ENCODE measurements at regions not wholly inside any gene's neighbourhood (a gene's known extent, or its start where the extent isn't known, plus 50 kb on each side); places are given as distances from the start of the nearest gene placed in this dataset.

GRCh38 chr6:144809969-144810368, 524.8 kb downstream of the UTRN start:
- no peaks in the 10 kb centered on the region for H3K27me3 ChIP-seq (ENCODE audit: control insufficient read depth in 1 of 2, insufficient read depth in 2 of 2, low read length in 2 of 2)
- H3K4me1 ChIP-seq (ENCODE audit: control insufficient read depth in 2 of 2, insufficient read depth in 2 of 2, low read length in 1 of 2), result no peaks in the 10 kb centered on the region
- H3K27ac ChIP-seq (ENCODE audit: low read depth in 2 of 2, low read length in 1 of 2), result no peak overlapping the region
- WGBS, 2 donors, result 89 to 90% methylated on average over 5 of the region's 5 CpGs
- H3K36me3 ChIP-seq (ENCODE audit: control insufficient read depth in 2 of 2, insufficient read depth in 2 of 2, low read length in 1 of 2), result no peaks in the 10 kb centered on the region
- H3K4me3 ChIP-seq (ENCODE audit: low read depth in 1 of 2, low read length in 2 of 2), result no peak overlapping the region
- H3K9me3 ChIP-seq (ENCODE audit: control insufficient read depth in 2 of 2, insufficient read depth in 1 of 2, low read depth in 1 of 2, low read length in 1 of 2), result no peaks in the 10 kb centered on the region

GRCh38 chr6:144811140-144811539, 526.0 kb downstream of the UTRN start:
- Histone ChIP-seq H3K4me3 (ENCODE audit: low read depth in 1 of 2, low read length in 2 of 2) (no peak overlapping the region), H3K36me3 (ENCODE audit: control insufficient read depth in 2 of 2, insufficient read depth in 2 of 2, low read length in 1 of 2) (no peaks in the 10 kb centered on the region), H3K4me1 (ENCODE audit: control insufficient read depth in 2 of 2, insufficient read depth in 2 of 2, low read length in 1 of 2) (no peaks in the 10 kb centered on the region), H3K27ac (ENCODE audit: low read depth in 2 of 2, low read length in 1 of 2) (no peak overlapping the region), H3K9me3 (ENCODE audit: control insufficient read depth in 2 of 2, insufficient read depth in 1 of 2, low read depth in 1 of 2, low read length in 1 of 2) (no peaks in the 10 kb centered on the region), H3K27me3 (ENCODE audit: control insufficient read depth in 1 of 2, insufficient read depth in 2 of 2, low read length in 2 of 2) (no peaks in the 10 kb centered on the region)
- WGBS, 2 donors, result 87 to 89% methylated on average over 5 of the region's 5 CpGs

- Histone ChIP-seq H3K27ac (ENCODE audit: low read depth in 2 of 2, low read length in 1 of 2) (no peak overlapping the region), H3K4me3 (ENCODE audit: low read depth in 1 of 2, low read length in 2 of 2) (no peak overlapping the region), H3K27me3 (ENCODE audit: control insufficient read depth in 1 of 2, insufficient read depth in 2 of 2, low read length in 2 of 2) (no peaks in the 10 kb centered on the region), H3K9me3 (ENCODE audit: control insufficient read depth in 2 of 2, insufficient read depth in 1 of 2, low read depth in 1 of 2, low read length in 1 of 2) (no peaks in the 10 kb centered on the region), H3K4me1 (ENCODE audit: control insufficient read depth in 2 of 2, insufficient read depth in 2 of 2, low read length in 1 of 2) (no peaks in the 10 kb centered on the region), H3K36me3 (ENCODE audit: control insufficient read depth in 2 of 2, insufficient read depth in 2 of 2, low read length in 1 of 2) (no peaks in the 10 kb centered on the region)
- 89 to 91% methylated on average over 1 of the region's 1 CpG for WGBS, 2 donors
These were observed 531.8 kb downstream of the UTRN start for GRCh38 chr6:144816936-144817335.

- H3K27me3 ChIP-seq (ENCODE audit: control insufficient read depth in 1 of 2, insufficient read depth in 2 of 2, low read length in 2 of 2), result no peaks in the 10 kb centered on the region
- H3K4me1 ChIP-seq (ENCODE audit: control insufficient read depth in 2 of 2, insufficient read depth in 2 of 2, low read length in 1 of 2), result no peaks in the 10 kb centered on the region
- 76 to 79% methylated on average over 1 of the region's 1 CpG for WGBS, 2 donors
- H3K36me3 ChIP-seq (ENCODE audit: control insufficient read depth in 2 of 2, insufficient read depth in 2 of 2, low read length in 1 of 2), result no peaks in the 10 kb centered on the region
- H3K4me3 ChIP-seq (ENCODE audit: low read depth in 1 of 2, low read length in 2 of 2), result no peak overlapping the region
- H3K27ac ChIP-seq (ENCODE audit: low read depth in 2 of 2, low read length in 1 of 2), result no peak overlapping the region
- no peaks in the 10 kb centered on the region for H3K9me3 ChIP-seq (ENCODE audit: control insufficient read depth in 2 of 2, insufficient read depth in 1 of 2, low read depth in 1 of 2, low read length in 1 of 2)
These were observed 535.1 kb downstream of the UTRN start for GRCh38 chr6:144820270-144820669.

- no peaks in the 10 kb centered on the region for H3K27me3 ChIP-seq (ENCODE audit: control insufficient read depth in 1 of 2, insufficient read depth in 2 of 2, low read length in 2 of 2)
- WGBS, 2 donors, result 93 to 96% methylated on average over 4 of the region's 4 CpGs
- H3K4me1 ChIP-seq (ENCODE audit: control insufficient read depth in 2 of 2, insufficient read depth in 2 of 2, low read length in 1 of 2), result no peaks in the 10 kb centered on the region
- H3K27ac ChIP-seq (ENCODE audit: low read depth in 2 of 2, low read length in 1 of 2), result no peak overlapping the region
- H3K36me3 ChIP-seq (ENCODE audit: control insufficient read depth in 2 of 2, insufficient read depth in 2 of 2, low read length in 1 of 2), result no peaks in the 10 kb centered on the region
- H3K9me3 ChIP-seq (ENCODE audit: control insufficient read depth in 2 of 2, insufficient read depth in 1 of 2, low read depth in 1 of 2, low read length in 1 of 2), result no peaks in the 10 kb centered on the region
- no peak overlapping the region for H3K4me3 ChIP-seq (ENCODE audit: low read depth in 1 of 2, low read length in 2 of 2)
These were observed 538.0 kb downstream of the UTRN start for GRCh38 chr6:144823131-144823530.

GRCh38 chr6:144824018-144824417, 538.9 kb downstream of the UTRN start:
- H3K27ac ChIP-seq (ENCODE audit: low read depth in 2 of 2, low read length in 1 of 2), result no peak overlapping the region
- no peaks in the 10 kb centered on the region for H3K4me1 ChIP-seq (ENCODE audit: control insufficient read depth in 2 of 2, insufficient read depth in 2 of 2, low read length in 1 of 2)
- H3K27me3 ChIP-seq (ENCODE audit: control insufficient read depth in 1 of 2, insufficient read depth in 2 of 2, low read length in 2 of 2), result no peaks in the 10 kb centered on the region
- H3K9me3 ChIP-seq (ENCODE audit: control insufficient read depth in 2 of 2, insufficient read depth in 1 of 2, low read depth in 1 of 2, low read length in 1 of 2), result no peaks in the 10 kb centered on the region
- no peak overlapping the region for H3K4me3 ChIP-seq (ENCODE audit: low read depth in 1 of 2, low read length in 2 of 2)
- H3K36me3 ChIP-seq (ENCODE audit: control insufficient read depth in 2 of 2, insufficient read depth in 2 of 2, low read length in 1 of 2), result no peaks in the 10 kb centered on the region

- Histone ChIP-seq H3K27ac (ENCODE audit: low read depth in 2 of 2, low read length in 1 of 2) (no peak overlapping the region), H3K4me1 (ENCODE audit: control insufficient read depth in 2 of 2, insufficient read depth in 2 of 2, low read length in 1 of 2) (no peaks in the 10 kb centered on the region), H3K4me3 (ENCODE audit: low read depth in 1 of 2, low read length in 2 of 2) (no peak overlapping the region), H3K9me3 (ENCODE audit: control insufficient read depth in 2 of 2, insufficient read depth in 1 of 2, low read depth in 1 of 2, low read length in 1 of 2) (no peaks in the 10 kb centered on the region), H3K36me3 (ENCODE audit: control insufficient read depth in 2 of 2, insufficient read depth in 2 of 2, low read length in 1 of 2) (peaks cover 0 to 18% of the 10 kb centered on the region in 2 donors), H3K27me3 (ENCODE audit: control insufficient read depth in 1 of 2, insufficient read depth in 2 of 2, low read length in 2 of 2) (no peaks in the 10 kb centered on the region)
- 86 to 87% methylated on average over 6 of the region's 6 CpGs for WGBS, 2 donors
These were observed 549.4 kb downstream of the UTRN start for GRCh38 chr6:144834426-144835038.

GRCh38 chr6:144835322-144835973, 550.3 kb downstream of the UTRN start:
- no peak overlapping the region for H3K27ac ChIP-seq (ENCODE audit: low read depth in 2 of 2, low read length in 1 of 2)
- peaks cover 0 to 18% of the 10 kb centered on the region in 2 donors for H3K36me3 ChIP-seq (ENCODE audit: control insufficient read depth in 2 of 2, insufficient read depth in 2 of 2, low read length in 1 of 2)

GRCh38 chr6:144840619-144841018, 555.5 kb downstream of the UTRN start:
- no peaks in the 10 kb centered on the region for H3K27me3 ChIP-seq (ENCODE audit: control insufficient read depth in 1 of 2, insufficient read depth in 2 of 2, low read length in 2 of 2)
- H3K4me3 ChIP-seq (ENCODE audit: low read depth in 1 of 2, low read length in 2 of 2), result no peak overlapping the region
- 93 to 96% methylated on average over 10 of the region's 10 CpGs for WGBS, 2 donors
- no peaks in the 10 kb centered on the region for H3K4me1 ChIP-seq (ENCODE audit: control insufficient read depth in 2 of 2, insufficient read depth in 2 of 2, low read length in 1 of 2)
- no peak overlapping the region for H3K27ac ChIP-seq (ENCODE audit: low read depth in 2 of 2, low read length in 1 of 2)
- peaks cover 0 to 15% of the 10 kb centered on the region in 2 donors for H3K36me3 ChIP-seq (ENCODE audit: control insufficient read depth in 2 of 2, insufficient read depth in 2 of 2, low read length in 1 of 2)
- no peaks in the 10 kb centered on the region for H3K9me3 ChIP-seq (ENCODE audit: control insufficient read depth in 2 of 2, insufficient read depth in 1 of 2, low read depth in 1 of 2, low read length in 1 of 2)

More at GRCh38 chr6:144835322-144835973, 550.3 kb downstream of the UTRN start:
- Histone ChIP-seq H3K4me3 (ENCODE audit: low read depth in 1 of 2, low read length in 2 of 2) (no peak overlapping the region), H3K27me3 (ENCODE audit: control insufficient read depth in 1 of 2, insufficient read depth in 2 of 2, low read length in 2 of 2) (no peaks in the 10 kb centered on the region), H3K9me3 (ENCODE audit: control insufficient read depth in 2 of 2, insufficient read depth in 1 of 2, low read depth in 1 of 2, low read length in 1 of 2) (no peaks in the 10 kb centered on the region), H3K4me1 (ENCODE audit: control insufficient read depth in 2 of 2, insufficient read depth in 2 of 2, low read length in 1 of 2) (no peaks in the 10 kb centered on the region)
- 91 to 92% methylated on average over 6 of the region's 6 CpGs for WGBS, 2 donors

GRCh38 chr6:144843701-144844100, 558.6 kb downstream of the UTRN start:
- Histone ChIP-seq H3K27ac (ENCODE audit: low read depth in 2 of 2, low read length in 1 of 2) (no peak overlapping the region), H3K27me3 (ENCODE audit: control insufficient read depth in 1 of 2, insufficient read depth in 2 of 2, low read length in 2 of 2) (no peaks in the 10 kb centered on the region), H3K36me3 (ENCODE audit: control insufficient read depth in 2 of 2, insufficient read depth in 2 of 2, low read length in 1 of 2) (peaks cover 0 to 5% of the 10 kb centered on the region in 2 donors), H3K4me1 (ENCODE audit: control insufficient read depth in 2 of 2, insufficient read depth in 2 of 2, low read length in 1 of 2) (no peaks in the 10 kb centered on the region), H3K9me3 (ENCODE audit: control insufficient read depth in 2 of 2, insufficient read depth in 1 of 2, low read depth in 1 of 2, low read length in 1 of 2) (no peaks in the 10 kb centered on the region), H3K4me3 (ENCODE audit: low read depth in 1 of 2, low read length in 2 of 2) (no peak overlapping the region)
- WGBS, 2 donors, result 78 to 88% methylated on average over 1 of the region's 1 CpG
